ENCODE measurements at regions not wholly inside any gene's neighbourhood (a gene's known extent, or its start where the extent isn't known, plus 50 kb on each side); places are given as distances from the start of the nearest gene placed in this dataset.
A peak's percentile ranks its signal among the peaks of the same experiment; 100 is the strongest.

GRCh38 chr14:34362641-34363251 is 99.3 kb downstream of the SPTSSA start:
- TF ChIP-seq GATA1 (IDR thresholded peaks at IDR 0.05; ENCODE audit: low read depth, low read length) (no peak), POLR2A (IDR thresholded peaks at IDR 0.05; ENCODE audit: low read length) (no peak)
- no peak for DNase-seq

- TF ChIP-seq GATA1 (IDR thresholded peaks at IDR 0.05; ENCODE audit: low read depth, low read length) (no peak), POLR2A (IDR thresholded peaks at IDR 0.05; ENCODE audit: low read length) (no peak)
- no peak for DNase-seq
Measured at GRCh38 chr14:34361504-34362011, 100.5 kb downstream of the SPTSSA start.

- no peak for TF ChIP-seq GATA1 (IDR thresholded peaks at IDR 0.05; ENCODE audit: low read depth, low read length)
- TF ChIP-seq POLR2A (IDR thresholded peaks at IDR 0.05; ENCODE audit: low read length): no peak
- no peak for DNase-seq
Measured at GRCh38 chr14:34359420-34360117, 102.5 kb downstream of the SPTSSA start.

GRCh38 chr14:34356264-34356654 is 105.8 kb downstream of the SPTSSA start:
- TF ChIP-seq GATA1 (IDR thresholded peaks at IDR 0.05; ENCODE audit: low read depth, low read length): no peak
- no peak for TF ChIP-seq POLR2A (IDR thresholded peaks at IDR 0.05; ENCODE audit: low read length)
- DNase-seq: no peak

- TF ChIP-seq POLR2A (IDR thresholded peaks at IDR 0.05; ENCODE audit: low read length): no peak
- no peak for TF ChIP-seq GATA1 (IDR thresholded peaks at IDR 0.05; ENCODE audit: low read depth, low read length)
- DNase-seq: no peak
Measured at GRCh38 chr14:34355584-34356263, 106.3 kb downstream of the SPTSSA start.

- DNase-seq: no peak
- no peak for TF ChIP-seq POLR2A (IDR thresholded peaks at IDR 0.05; ENCODE audit: low read length)
- no peak for TF ChIP-seq GATA1 (IDR thresholded peaks at IDR 0.05; ENCODE audit: low read depth, low read length)
Measured at GRCh38 chr14:34354556-34354955, 107.5 kb downstream of the SPTSSA start.

- no peak for TF ChIP-seq GATA1 (IDR thresholded peaks at IDR 0.05; ENCODE audit: low read depth, low read length)
- no peak for TF ChIP-seq POLR2A (IDR thresholded peaks at IDR 0.05; ENCODE audit: low read length)
- no peak for DNase-seq
Measured at GRCh38 chr14:34350903-34351302, 111.1 kb downstream of the SPTSSA start.

GRCh38 chr14:34348592-34348991 is 113.4 kb downstream of the SPTSSA start:
- TF ChIP-seq GATA1 (IDR thresholded peaks at IDR 0.05; ENCODE audit: low read depth, low read length) (no peak), POLR2A (IDR thresholded peaks at IDR 0.05; ENCODE audit: low read length) (no peak)
- peak; percentile 6 to 41 for DNase-seq

GRCh38 chr14:34347683-34348082 is 114.4 kb downstream of the SPTSSA start:
- no peak for DNase-seq
- TF ChIP-seq GATA1 (IDR thresholded peaks at IDR 0.05; ENCODE audit: low read depth, low read length): no peak
- no peak for TF ChIP-seq POLR2A (IDR thresholded peaks at IDR 0.05; ENCODE audit: low read length)

GRCh38 chr14:34345718-34346465 is 116.1 kb downstream of the SPTSSA start:
- no peak for TF ChIP-seq POLR2A (IDR thresholded peaks at IDR 0.05; ENCODE audit: low read length)
- TF ChIP-seq GATA1 (IDR thresholded peaks at IDR 0.05; ENCODE audit: low read depth, low read length): no peak
- no peak for DNase-seq

- TF ChIP-seq POLR2A (IDR thresholded peaks at IDR 0.05; ENCODE audit: low read length) (no peak), GATA1 (IDR thresholded peaks at IDR 0.05; ENCODE audit: low read depth, low read length) (no peak)
- DNase-seq: no peak
Measured at GRCh38 chr14:34344318-34344717, 117.7 kb downstream of the SPTSSA start.

- TF ChIP-seq GATA1 (IDR thresholded peaks at IDR 0.05; ENCODE audit: low read depth, low read length) (no peak), POLR2A (IDR thresholded peaks at IDR 0.05; ENCODE audit: low read length) (no peak)
- no peak for DNase-seq
Measured at GRCh38 chr14:34340025-34340625, 121.9 kb downstream of the SPTSSA start.

GRCh38 chr14:34338056-34338455 is 124.0 kb downstream of the SPTSSA start:
- DNase-seq: no peak
- no peak for TF ChIP-seq GATA1 (IDR thresholded peaks at IDR 0.05; ENCODE audit: low read depth, low read length)
- no peak for TF ChIP-seq POLR2A (IDR thresholded peaks at IDR 0.05; ENCODE audit: low read length)
